ENCODE measurements at regions not wholly inside any gene's neighbourhood (a gene's known extent, or its start where the extent isn't known, plus 50 kb on each side); places are given as distances from the start of the nearest gene placed in this dataset.

- POLR2A ChIA-PET: no interaction called here
- Histone ChIP-seq H3K9me2 (ENCODE audit: insufficient read depth) (no peaks in the 10 kb centered on the region), H3K79me2 (ENCODE audit: insufficient read depth, low read length) (no peaks in the 10 kb centered on the region), H3K4me1 (ENCODE audit: control insufficient read depth in 1 of 2, insufficient read depth in 2 of 2, low read length in 2 of 2) (no peaks in the 10 kb centered on the region), H3K27ac (ENCODE audit: low read depth, low read length) (no peak overlapping the region), H3K4me3 (replicated peaks in 1 of 2; ENCODE audit: low read depth in 1 of 2, low read length in 2 of 2) (no peak overlapping the region), H3K27me3 (ENCODE audit: insufficient read depth, low read length) (no peaks in the 10 kb centered on the region), H3K4me2 (ENCODE audit: low read length) (no peak overlapping the region), H3K36me3 (ENCODE audit: control insufficient read depth in 1 of 2, insufficient read depth in 2 of 2, low read length in 2 of 2) (no peaks in the 10 kb centered on the region), H4K20me1 (ENCODE audit: insufficient read depth) (no peaks in the 10 kb centered on the region), H3K9ac (ENCODE audit: low read length) (no peak overlapping the region), H3K9me3 (ENCODE audit: control insufficient read depth in 1 of 2, insufficient read depth in 1 of 2, low read depth in 1 of 2, low read length in 2 of 2) (no peaks in the 10 kb centered on the region), H2AFZ (ENCODE audit: low read depth, low read length, poor library complexity, severe bottlenecking) (no peak overlapping the region)
- DNase-seq (ENCODE audit: low read depth, low spot score) (no peak), ATAC-seq (no peak)
- no TSS peak for BruUV-seq (replicated peaks)
- CTCF ChIA-PET: no interaction called here
- intact Hi-C loops (cut with micrococcal nuclease): no loop called here
- RAD21 ChIA-PET (ENCODE audit: low non-redundant PET in 1 of 2, low total read pairs in 2 of 2, uncharacterized antibody in 2 of 2, unreplicated experiment in 2 of 2): no interaction called here
- no peak for TF ChIP-seq ZNF274 (IDR thresholded peaks at IDR 0.05; ENCODE audit: low read depth, low read length)
- TF ChIP-seq FOSL1 (IDR thresholded peaks at IDR 0.05; ENCODE audit: low read depth): no peak
- TF ChIP-seq ELF1 (IDR thresholded peaks at IDR 0.05; ENCODE audit: borderline replicate concordance, low read depth): no peak
- no peak for TF ChIP-seq RAD21 (IDR thresholded peaks at IDR 0.05; ENCODE audit: low read depth)
- TF ChIP-seq CEBPB (IDR thresholded peaks at IDR 0.05; ENCODE audit: low read depth): no peak
- no peak for TF ChIP-seq CTCF (IDR thresholded peaks at IDR 0.05 in 2 of 3, conservative IDR thresholded peaks at IDR 0.05 in 1 of 3; ENCODE audit: borderline replicate concordance in 1 of 3, insufficient read depth in 1 of 3, low read depth in 2 of 3, low read length in 2 of 3)
- no peak for TF ChIP-seq SP1 (IDR thresholded peaks at IDR 0.05; ENCODE audit: low read depth)
- TF ChIP-seq EGR1 (IDR thresholded peaks at IDR 0.05; ENCODE audit: low read depth): no peak
- no peak for TF ChIP-seq EZH2phosphoT487 (IDR thresholded peaks at IDR 0.05; ENCODE audit: borderline replicate concordance)
- TF ChIP-seq MAX (IDR thresholded peaks at IDR 0.05): no peak
- no peak for TF ChIP-seq SIN3A (IDR thresholded peaks at IDR 0.05; ENCODE audit: low read depth)
- no peak for TF ChIP-seq REST (IDR thresholded peaks at IDR 0.05; ENCODE audit: low read depth)
- no peak for TF ChIP-seq ZFX (IDR thresholded peaks at IDR 0.05)
Observed at GRCh38 chr5:146940295-146940694, 61.7 kb upstream of the PPP2R2B start.
